Ectodermal cell (in vitro differentiated cells): ENCODE measurements at regions not wholly inside any gene's neighbourhood (a gene's known extent, or its start where the extent isn't known, plus 50 kb on each side); places are given as distances from the start of the nearest gene placed in this dataset.
"Not testable (repeated sequence)": the region's sequence is repeated elsewhere in the genome, so short reads cannot be mapped to it uniquely, and the experiment has no call there.

ENCODE experiments used
- H3K27ac ChIP-seq: 2 replicates; pipeline ENCODE4 v1.7.0; 2013; ENCODE audit warnings: mild to moderate bottlenecking, low read depth, low read length; ENCODE audit not compliant: insufficient read depth, poor library complexity, severe bottlenecking
- H3K27me3 ChIP-seq: 2 replicates; pipeline ENCODE4 v1.7.0; 2013; ENCODE audit warnings: mild to moderate bottlenecking, low read length; ENCODE audit not compliant: insufficient read depth, control insufficient read depth, poor library complexity, severe bottlenecking
- H3K36me3 ChIP-seq: one replicate; pipeline ENCODE4 v1.7.0; 2013; ENCODE audit warnings: low read length; ENCODE audit not compliant: control insufficient read depth, insufficient read depth
- H3K4me1 ChIP-seq: one replicate; pipeline ENCODE4 v1.7.0; 2013; ENCODE audit warnings: low read length; ENCODE audit not compliant: control insufficient read depth, insufficient read depth
- H3K4me3 ChIP-seq: 2 replicates; pipeline ENCODE4 v1.7.0; 2013; ENCODE audit warnings: low read depth, low read length, control low read depth; ENCODE audit not compliant: insufficient read depth
- H3K9me3 ChIP-seq: 2 replicates; pipeline ENCODE4 v1.7.0; 2013; ENCODE audit warnings: mild to moderate bottlenecking, low read length, moderate library complexity; ENCODE audit not compliant: control insufficient read depth
- WGBS, 2 experiments: methylation state at CpG; one replicate each; pipeline ENCODE4 v1.1.7; 2013; ENCODE audit warnings: missing lambda C conversion rate in 2 of 2; 5-methylcytosine and 5-hydroxymethylcytosine counted together

GRCh38 chr10:109542050-109542603 lies 381.2 kb downstream of the XPNPEP1 start:
- 64 to 69% methylated on average over 8 of the region's 8 CpGs for WGBS, 2 experiments
- not testable (repeated sequence) for H3K36me3 ChIP-seq, H3K4me1 ChIP-seq, H3K27ac ChIP-seq, H3K9me3 ChIP-seq, H3K27me3 ChIP-seq, H3K4me3 ChIP-seq

GRCh38 chr10:109534193-109534592 lies 389.1 kb downstream of the XPNPEP1 start:
- 91 to 94% methylated on average over 1 to 2 of the region's 3 CpGs for WGBS, 2 experiments
- no peaks in the 10 kb centered on the region for H3K9me3 ChIP-seq
- H3K36me3 ChIP-seq, result no peaks in the 10 kb centered on the region
- H3K27me3 ChIP-seq, result no peaks in the 10 kb centered on the region
- H3K4me3 ChIP-seq, result no peak overlapping the region
- no peaks in the 10 kb centered on the region for H3K4me1 ChIP-seq
- no peak overlapping the region for H3K27ac ChIP-seq

DNA sequence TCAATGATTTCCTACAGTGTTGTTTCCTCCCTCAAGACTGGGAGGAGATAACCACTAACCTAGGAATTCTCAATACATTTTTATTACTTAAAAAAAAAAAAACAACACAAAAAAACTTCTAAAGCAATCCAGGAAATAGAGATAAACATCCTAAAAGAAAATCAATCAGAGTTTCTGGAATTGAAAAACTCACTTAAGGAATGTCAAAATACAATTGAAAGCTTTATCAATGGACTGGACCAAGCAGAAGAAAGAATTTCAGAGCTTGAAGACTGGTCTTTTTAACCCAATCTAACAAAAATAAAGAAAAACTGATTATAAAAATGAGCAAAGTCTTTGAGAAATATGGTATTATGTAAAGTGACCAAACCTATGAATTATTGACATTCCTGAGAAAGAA lies 394.1 kb downstream of the XPNPEP1 start:
- Histone ChIP-seq H3K27me3 (no peaks in the 10 kb centered on the region), H3K27ac (no peak overlapping the region), H3K4me3 (no peak overlapping the region), H3K4me1 (no peaks in the 10 kb centered on the region), H3K9me3 (peaks cover 3% of the 10 kb centered on the region), H3K36me3 (no peaks in the 10 kb centered on the region)

DNA sequence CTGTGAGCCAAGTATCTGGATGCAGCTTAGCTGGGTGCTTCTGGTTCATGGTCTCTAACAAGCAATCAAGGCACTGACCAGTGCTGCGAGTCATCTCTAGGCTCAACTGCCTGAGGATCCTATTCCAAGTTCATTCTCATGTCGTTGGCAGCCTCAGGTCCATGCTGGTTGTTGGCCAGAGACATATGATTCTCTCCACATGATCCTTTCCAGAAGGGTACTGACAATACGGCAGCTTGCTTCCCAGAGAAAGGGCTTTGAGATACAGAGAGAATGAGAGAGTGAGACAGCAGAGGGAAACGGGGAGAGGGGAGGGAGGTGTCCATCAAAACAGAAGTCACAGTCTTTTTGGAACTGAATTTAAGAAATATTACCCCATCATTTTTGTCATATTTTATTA lies 405.6 kb downstream of the XPNPEP1 start:
- Histone ChIP-seq H3K4me1 (no peaks in the 10 kb centered on the region), H3K9me3 (no peaks in the 10 kb centered on the region), H3K27ac (no peak overlapping the region), H3K36me3 (no peaks in the 10 kb centered on the region), H3K27me3 (no peaks in the 10 kb centered on the region), H3K4me3 (no peak overlapping the region)
- WGBS, 2 experiments, result 80 to 82% methylated on average over 4 of the region's 4 CpGs

DNA sequence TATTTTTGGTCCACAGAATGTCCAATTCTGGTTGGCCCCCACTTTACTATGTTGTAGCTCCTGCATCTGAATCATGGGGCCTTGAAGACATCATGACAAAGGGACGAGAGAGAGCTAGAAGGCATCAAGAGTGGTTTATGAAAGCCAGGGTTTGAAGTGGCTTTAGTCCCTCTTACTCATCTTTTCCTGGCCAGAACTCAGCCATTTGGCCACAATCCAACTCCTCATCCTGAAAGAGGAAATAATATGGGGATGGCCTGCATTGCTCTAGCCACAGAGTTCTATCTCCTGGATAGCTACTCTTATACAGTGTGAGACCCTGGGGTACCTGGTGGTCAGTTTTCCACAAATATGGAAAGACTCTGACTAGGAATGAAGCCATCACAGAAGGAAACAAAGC lies 418.9 kb downstream of the XPNPEP1 start:
- no peaks in the 10 kb centered on the region for H3K36me3 ChIP-seq
- H3K27me3 ChIP-seq, result no peaks in the 10 kb centered on the region
- no peaks in the 10 kb centered on the region for H3K4me1 ChIP-seq
- WGBS, 2 experiments, result 0% methylated on average over 1 of the region's 1 CpG
- H3K4me3 ChIP-seq, result no peak overlapping the region
- H3K27ac ChIP-seq, result no peak overlapping the region
- peaks cover 5% of the 10 kb centered on the region for H3K9me3 ChIP-seq

DNA sequence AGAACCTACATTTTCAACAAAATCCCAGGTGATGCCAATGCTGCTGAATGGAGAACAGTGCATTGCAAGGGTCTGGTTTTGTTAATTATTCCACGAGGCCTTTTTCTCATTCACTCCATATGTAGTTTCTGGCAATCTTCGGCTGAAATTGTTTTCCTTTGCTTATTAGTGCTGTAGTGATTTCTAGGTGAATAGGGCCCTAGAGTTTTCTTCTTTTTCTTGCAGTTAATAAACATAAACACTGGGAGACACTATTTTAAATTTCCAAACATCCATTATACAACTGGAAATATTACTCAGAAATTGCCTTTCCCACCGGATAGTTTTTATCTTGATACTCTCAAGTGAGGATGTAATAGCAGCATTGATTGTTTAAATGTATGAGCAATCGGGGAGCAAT lies 435.6 kb downstream of the XPNPEP1 start:
- WGBS, 2 experiments, result 69 to 95% methylated on average over 2 to 4 of the region's 4 CpGs
- no peaks in the 10 kb centered on the region for H3K4me1 ChIP-seq
- H3K4me3 ChIP-seq, result no peak overlapping the region
- no peaks in the 10 kb centered on the region for H3K36me3 ChIP-seq
- H3K27me3 ChIP-seq, result no peaks in the 10 kb centered on the region
- H3K9me3 ChIP-seq, result peaks cover 2% of the 10 kb centered on the region
- H3K27ac ChIP-seq, result no peak overlapping the region

DNA sequence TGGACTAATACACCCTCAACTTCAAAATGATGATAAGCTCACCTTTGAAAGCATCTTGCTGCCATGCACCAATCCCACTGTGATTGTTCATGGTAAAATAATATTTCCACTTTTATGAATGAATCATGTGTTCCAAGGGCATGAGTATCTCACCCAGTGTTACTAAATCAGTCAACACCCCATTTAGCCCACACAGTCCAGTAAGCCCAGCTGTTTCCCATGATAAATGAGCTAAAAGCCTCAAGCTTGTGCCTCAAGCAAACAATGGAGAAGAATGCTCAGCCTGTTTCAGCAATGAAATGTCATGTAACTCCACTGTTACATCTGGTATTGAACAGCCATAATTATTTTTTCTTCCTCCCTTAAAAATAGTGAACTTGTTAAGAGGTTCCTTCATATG lies 442.5 kb downstream of the XPNPEP1 start:
- H3K36me3 ChIP-seq, result no peaks in the 10 kb centered on the region
- no peak overlapping the region for H3K27ac ChIP-seq
- H3K4me3 ChIP-seq, result no peak overlapping the region
- H3K27me3 ChIP-seq, result no peaks in the 10 kb centered on the region
- H3K9me3 ChIP-seq, result no peaks in the 10 kb centered on the region
- peaks cover 5% of the 10 kb centered on the region for H3K4me1 ChIP-seq

GRCh38 chr10:109475711-109476421 lies 447.4 kb downstream of the XPNPEP1 start:
- Histone ChIP-seq H3K27me3 (no peaks in the 10 kb centered on the region), H3K4me3 (no peak overlapping the region), H3K36me3 (no peaks in the 10 kb centered on the region), H3K4me1 (peaks cover 20% of the 10 kb centered on the region), H3K9me3 (no peaks in the 10 kb centered on the region), H3K27ac (no peak overlapping the region)
- WGBS, 2 experiments, result 70 to 75% methylated on average over 6 of the region's 6 CpGs

- WGBS, 2 experiments, result 34 to 37% methylated on average over 4 of the region's 4 CpGs
- no peaks in the 10 kb centered on the region for H3K27me3 ChIP-seq
- no peaks in the 10 kb centered on the region for H3K9me3 ChIP-seq
- peak overlapping the region; percentile 67 for H3K27ac ChIP-seq
- H3K4me1 ChIP-seq, result peaks cover 20% of the 10 kb centered on the region
- H3K36me3 ChIP-seq, result no peaks in the 10 kb centered on the region
- H3K4me3 ChIP-seq, result no peak overlapping the region
These were observed 448.5 kb downstream of the XPNPEP1 start for GRCh38 chr10:109474812-109475211.

- Histone ChIP-seq H3K4me1 (peaks cover 20% of the 10 kb centered on the region), H3K36me3 (no peaks in the 10 kb centered on the region), H3K9me3 (no peaks in the 10 kb centered on the region), H3K27me3 (no peaks in the 10 kb centered on the region), H3K4me3 (no peak overlapping the region), H3K27ac (peak overlapping the region; percentile 67)
- 51 to 63% methylated on average over 4 of the region's 4 CpGs for WGBS, 2 experiments
These were observed 449.1 kb downstream of the XPNPEP1 start for GRCh38 chr10:109474261-109474660.
